ENCODE measurements at regions not wholly inside any gene's neighbourhood (a gene's known extent, or its start where the extent isn't known, plus 50 kb on each side); places are given as distances from the start of the nearest gene placed in this dataset.

- DNase-seq, result no peak
Observed at GRCh38 chr4:123031664-123032063, 109.3 kb upstream of the NUDT6 start.

GRCh38 chr4:123034023-123034422 lies 111.6 kb upstream of the NUDT6 start:
- no peak for DNase-seq

GRCh38 chr4:123035239-123035638 lies 112.8 kb upstream of the NUDT6 start:
- no peak for DNase-seq

- no peak for DNase-seq
Observed at GRCh38 chr4:123037804-123038203, 115.4 kb upstream of the NUDT6 start.

- no peak for DNase-seq
Observed at GRCh38 chr4:123042095-123042494, 119.7 kb upstream of the NUDT6 start.

- no peak for DNase-seq
Observed at GRCh38 chr4:123043013-123043412, 120.6 kb upstream of the NUDT6 start.

GRCh38 chr4:123043793-123044425 lies 121.5 kb upstream of the NUDT6 start:
- DNase-seq, result no peak

GRCh38 chr4:123046096-123046495 lies 123.7 kb upstream of the NUDT6 start:
- DNase-seq, result no peak

GRCh38 chr4:123050018-123050417 lies 127.6 kb upstream of the NUDT6 start:
- no peak for DNase-seq

GRCh38 chr4:123052007-123052406 lies 129.6 kb upstream of the NUDT6 start:
- DNase-seq, result no peak

- DNase-seq, result no peak
Observed at GRCh38 chr4:123055943-123056342, 133.5 kb upstream of the NUDT6 start.

- DNase-seq, result no peak
Observed at GRCh38 chr4:123060039-123060770, 137.8 kb upstream of the NUDT6 start.

GRCh38 chr4:123064390-123064789 lies 142.0 kb upstream of the NUDT6 start:
- DNase-seq, result no peak

GRCh38 chr4:123068081-123068480 lies 145.7 kb upstream of the NUDT6 start:
- no peak for DNase-seq

- DNase-seq, result no peak
Observed at GRCh38 chr4:123072060-123072459, 149.7 kb upstream of the NUDT6 start.

- no peak for DNase-seq
Observed at GRCh38 chr4:123073650-123074049, 151.3 kb upstream of the NUDT6 start.

GRCh38 chr4:123077330-123077729 lies 154.9 kb upstream of the NUDT6 start:
- no peak for DNase-seq

GRCh38 chr4:123081971-123082370 lies 159.6 kb upstream of the NUDT6 start:
- DNase-seq, result no peak

- DNase-seq, result no peak
Observed at GRCh38 chr4:123083646-123084045, 161.2 kb upstream of the NUDT6 start.

GRCh38 chr4:123088501-123088900 lies 166.1 kb upstream of the NUDT6 start:
- DNase-seq, result no peak

- DNase-seq, result no peak
Observed at GRCh38 chr4:123090886-123091285, 168.5 kb upstream of the NUDT6 start.

- DNase-seq, result no peak
Observed at GRCh38 chr4:123092586-123092985, 170.2 kb upstream of the NUDT6 start.

- DNase-seq, result no peak
Observed at GRCh38 chr4:123093236-123093635, 170.8 kb upstream of the NUDT6 start.

- DNase-seq, result no peak
Observed at GRCh38 chr4:123096038-123096437, 173.6 kb upstream of the NUDT6 start.

Measured in NCI-H187 treated with DMSO at 0.1 percent for 48 hours (cell line).